Suprapubic skin (tissue), 3 donors: ENCODE measurements at regions not wholly inside any gene's neighbourhood (a gene's known extent, or its start where the extent isn't known, plus 50 kb on each side); places are given as distances from the start of the nearest gene placed in this dataset.

Experiments used
- POLR2A ChIP-seq, 2 donors: fragments of 450-650 bp; IDR thresholded peaks; one replicate each; pipeline ENCODE4 v1.6.1; 2017; ENCODE audit warnings: antibody characterized with exemption in 2 of 2, mild to moderate bottlenecking in 2 of 2, moderate library complexity in 2 of 2
- TF ChIP-seq, protein P1 (sequence below), 2 donors: fragments of 200-600 bp in 1 of 2; fragments of 450-650 bp in 1 of 2; sonication (generic) in 1 of 2; IDR thresholded peaks; one replicate each; pipeline ENCODE4 v1.5.1; 2016 to 2019; ENCODE audit warnings: antibody characterized with exemption in 2 of 2, mild to moderate bottlenecking in 1 of 2, moderate library complexity in 1 of 2

- no peak for TF ChIP-seq POLR2A (IDR thresholded peaks at IDR 0.05)
- TF ChIP-seq, protein P1, sequence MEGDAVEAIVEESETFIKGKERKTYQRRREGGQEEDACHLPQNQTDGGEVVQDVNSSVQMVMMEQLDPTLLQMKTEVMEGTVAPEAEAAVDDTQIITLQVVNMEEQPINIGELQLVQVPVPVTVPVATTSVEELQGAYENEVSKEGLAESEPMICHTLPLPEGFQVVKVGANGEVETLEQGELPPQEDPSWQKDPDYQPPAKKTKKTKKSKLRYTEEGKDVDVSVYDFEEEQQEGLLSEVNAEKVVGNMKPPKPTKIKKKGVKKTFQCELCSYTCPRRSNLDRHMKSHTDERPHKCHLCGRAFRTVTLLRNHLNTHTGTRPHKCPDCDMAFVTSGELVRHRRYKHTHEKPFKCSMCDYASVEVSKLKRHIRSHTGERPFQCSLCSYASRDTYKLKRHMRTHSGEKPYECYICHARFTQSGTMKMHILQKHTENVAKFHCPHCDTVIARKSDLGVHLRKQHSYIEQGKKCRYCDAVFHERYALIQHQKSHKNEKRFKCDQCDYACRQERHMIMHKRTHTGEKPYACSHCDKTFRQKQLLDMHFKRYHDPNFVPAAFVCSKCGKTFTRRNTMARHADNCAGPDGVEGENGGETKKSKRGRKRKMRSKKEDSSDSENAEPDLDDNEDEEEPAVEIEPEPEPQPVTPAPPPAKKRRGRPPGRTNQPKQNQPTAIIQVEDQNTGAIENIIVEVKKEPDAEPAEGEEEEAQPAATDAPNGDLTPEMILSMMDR (IDR thresholded peaks at IDR 0.05): no peak
Measured at GRCh38 chr7:46636022-46636421, 715.0 kb upstream of the IGFBP3 start.
